GM13977 (cell line): ENCODE measurements at regions not wholly inside any gene's neighbourhood (a gene's known extent, or its start where the extent isn't known, plus 50 kb on each side); places are given as distances from the start of the nearest gene placed in this dataset.

Experiments
- DNase-seq: peaks from one replicate; pipeline ENCODE4 v3.0.0; 2012; ENCODE audit warnings: low spot score
- in situ Hi-C: fragments of 300-500 bp; cut with MboI; formaldehyde crosslinking; loops from one replicate; pipeline ENCODE4 v1.12.0; 2022; ENCODE audit warnings: low sequenced_read_pairs, low pct_unique_long_range_greater_than_20kb, mixed read lengths, inconsistent platforms; ENCODE audit not compliant: unreplicated experiment
- TF ChIP-seq, protein P1 (sequence below): IDR thresholded peaks from 2 replicates; pipeline ENCODE4 v1.5.1; 2012; ENCODE audit warnings: mild to moderate bottlenecking, control low read depth; ENCODE audit not compliant: insufficient read depth; ENCODE audit errors: extremely low read depth, missing control alignments

- no peak for DNase-seq
- in situ Hi-C loops, result no loop called here
- TF ChIP-seq, protein P1, sequence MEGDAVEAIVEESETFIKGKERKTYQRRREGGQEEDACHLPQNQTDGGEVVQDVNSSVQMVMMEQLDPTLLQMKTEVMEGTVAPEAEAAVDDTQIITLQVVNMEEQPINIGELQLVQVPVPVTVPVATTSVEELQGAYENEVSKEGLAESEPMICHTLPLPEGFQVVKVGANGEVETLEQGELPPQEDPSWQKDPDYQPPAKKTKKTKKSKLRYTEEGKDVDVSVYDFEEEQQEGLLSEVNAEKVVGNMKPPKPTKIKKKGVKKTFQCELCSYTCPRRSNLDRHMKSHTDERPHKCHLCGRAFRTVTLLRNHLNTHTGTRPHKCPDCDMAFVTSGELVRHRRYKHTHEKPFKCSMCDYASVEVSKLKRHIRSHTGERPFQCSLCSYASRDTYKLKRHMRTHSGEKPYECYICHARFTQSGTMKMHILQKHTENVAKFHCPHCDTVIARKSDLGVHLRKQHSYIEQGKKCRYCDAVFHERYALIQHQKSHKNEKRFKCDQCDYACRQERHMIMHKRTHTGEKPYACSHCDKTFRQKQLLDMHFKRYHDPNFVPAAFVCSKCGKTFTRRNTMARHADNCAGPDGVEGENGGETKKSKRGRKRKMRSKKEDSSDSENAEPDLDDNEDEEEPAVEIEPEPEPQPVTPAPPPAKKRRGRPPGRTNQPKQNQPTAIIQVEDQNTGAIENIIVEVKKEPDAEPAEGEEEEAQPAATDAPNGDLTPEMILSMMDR, result no peak
Measured at GRCh38 chr6:88558981-88559380, 392.8 kb upstream of the CNR1 start.

DNA sequence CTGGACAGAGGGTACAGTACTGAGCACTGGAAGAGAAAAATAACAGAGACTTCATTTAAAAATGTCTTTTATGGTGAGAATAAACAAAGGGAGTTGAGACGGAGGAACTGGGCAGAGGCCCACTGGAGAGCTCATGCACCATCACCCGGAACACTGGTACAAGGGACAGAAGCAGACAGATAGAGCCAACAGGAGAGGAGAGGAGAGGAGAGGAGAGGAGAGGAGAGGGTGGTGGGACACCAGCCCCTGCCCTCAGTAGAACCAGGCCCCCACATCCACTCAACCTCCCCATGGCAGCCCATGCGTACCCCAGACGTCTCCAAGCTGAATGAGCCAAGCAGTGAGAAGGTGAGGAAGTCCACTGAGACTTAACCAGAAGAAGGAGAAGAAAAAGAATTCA lies 390.5 kb upstream of the CNR1 start:
- no peak for DNase-seq
- TF ChIP-seq, protein P1, result no peak
- in situ Hi-C loops, result no loop called here

DNA sequence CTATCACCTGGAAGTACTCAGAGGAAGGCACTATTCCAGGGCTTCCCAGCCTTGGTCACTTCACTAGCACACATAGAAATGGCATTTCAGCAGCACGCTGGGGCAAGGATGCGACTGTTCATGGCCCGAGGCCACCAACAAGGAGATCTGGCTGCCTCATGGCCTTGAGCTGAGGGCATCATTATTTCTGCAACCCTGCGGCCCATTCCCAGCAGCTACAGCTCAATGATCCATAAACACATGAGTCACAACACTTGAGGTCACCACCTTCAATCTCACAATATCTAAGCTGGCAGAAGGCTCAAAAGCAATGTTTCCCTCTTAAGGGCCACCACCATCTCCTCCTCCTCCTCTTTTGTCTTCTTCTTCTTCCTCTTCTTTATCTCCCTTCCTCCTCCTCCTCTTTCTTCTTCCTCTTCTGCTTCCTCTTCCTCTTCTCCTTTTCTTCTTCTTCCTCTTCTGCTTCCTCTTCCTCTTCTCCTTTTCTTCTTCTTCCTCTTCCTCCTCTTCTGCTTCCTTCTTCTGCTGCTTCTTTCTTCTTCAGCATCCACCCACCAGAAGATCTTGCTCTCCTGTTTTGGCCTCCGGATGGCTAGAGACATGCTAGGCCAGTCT lies 382.9 kb upstream of the CNR1 start:
- in situ Hi-C loops, result no loop called here
- no peak for DNase-seq
- TF ChIP-seq, protein P1, result no peak

DNA sequence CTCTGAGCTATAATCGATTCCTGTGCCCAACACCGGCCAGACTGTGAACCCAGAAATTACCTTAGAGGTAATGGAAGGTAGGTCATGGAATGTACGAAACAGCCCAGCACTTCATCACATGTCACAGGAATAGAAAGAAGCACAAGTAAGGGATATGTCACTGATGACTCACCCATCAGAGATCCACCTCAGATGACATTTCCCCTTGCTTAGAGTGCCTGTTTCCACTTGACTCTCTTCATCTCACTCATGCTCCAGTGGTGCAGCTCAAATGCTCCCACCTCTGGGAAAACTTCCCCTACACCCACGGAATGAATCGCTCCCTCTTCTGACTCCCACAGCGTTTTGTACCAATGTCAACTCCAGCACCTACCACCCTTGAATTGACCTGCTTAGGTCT lies 381.6 kb upstream of the CNR1 start:
- no peak for DNase-seq
- in situ Hi-C loops, result no loop called here

GRCh38 chr6:88545991-88546390 lies 379.8 kb upstream of the CNR1 start:
- DNase-seq, result no peak
- in situ Hi-C loops, result no loop called here
- TF ChIP-seq, protein P1, result no peak

More for the DNA sequence above, 381.6 kb upstream of the CNR1 start:
- TF ChIP-seq, protein P1, result no peak

GRCh38 chr6:88544986-88545612 lies 379.0 kb upstream of the CNR1 start:
- DNase-seq, result no peak
- TF ChIP-seq, protein P1, result no peak
- in situ Hi-C loops, result no loop called here
